ENCODE measurements at regions not wholly inside any gene's neighbourhood (a gene's known extent, or its start where the extent isn't known, plus 50 kb on each side); places are given as distances from the start of the nearest gene placed in this dataset.

GRCh38 chr12:126198966-126199692, 1133.9 kb downstream of the AACS start:
- no peaks in the 10 kb centered on the region for H3K9me3 ChIP-seq
- no peaks in the 10 kb centered on the region for H4K20me1 ChIP-seq
- H3K4me3 ChIP-seq = no peak overlapping the region
- H3K27ac ChIP-seq = no peak overlapping the region
- H3K27me3 ChIP-seq = no peaks in the 10 kb centered on the region
- no peaks in the 10 kb centered on the region for H3K36me3 ChIP-seq
- H3K9ac ChIP-seq = no peak overlapping the region
- H3K4me2 ChIP-seq = no peak overlapping the region
- no peak for TF ChIP-seq Cebpa-rat (IDR thresholded peaks at IDR 0.05)
- peaks cover 6% of the 10 kb centered on the region; the same call in 1 of the 2 replicates for H3K4me1 ChIP-seq

GRCh38 chr12:126201981-126202537, 1136.8 kb downstream of the AACS start:
- Histone ChIP-seq H3K4me2 (0 out of 2 replicates have a peak overlapping the region, but pooled peaks have one; percentile 5), H3K36me3 (no peaks in the 10 kb centered on the region), H3K27me3 (no peaks in the 10 kb centered on the region), H3K9ac (no peak overlapping the region), H3K4me3 (no peak overlapping the region), H4K20me1 (no peaks in the 10 kb centered on the region), H3K9me3 (no peaks in the 10 kb centered on the region), H3K27ac (no peak overlapping the region), H3K4me1 (no peaks in the 10 kb centered on the region)
- no peak for TF ChIP-seq Cebpa-rat (IDR thresholded peaks at IDR 0.05)

- no peaks in the 10 kb centered on the region for H4K20me1 ChIP-seq
- no peaks in the 10 kb centered on the region for H3K27me3 ChIP-seq
- H3K4me1 ChIP-seq = no peaks in the 10 kb centered on the region
- H3K4me3 ChIP-seq = no peak overlapping the region
- TF ChIP-seq Cebpa-rat (IDR thresholded peaks at IDR 0.05) = no peak
- no peaks in the 10 kb centered on the region for H3K36me3 ChIP-seq
- H3K4me2 ChIP-seq = no peak overlapping the region
- no peak overlapping the region for H3K27ac ChIP-seq
- no peaks in the 10 kb centered on the region for H3K9me3 ChIP-seq
- no peak overlapping the region for H3K9ac ChIP-seq
Measured at GRCh38 chr12:126204326-126204725, 1139.1 kb downstream of the AACS start.

GRCh38 chr12:126210026-126210425, 1144.8 kb downstream of the AACS start:
- TF ChIP-seq Cebpa-rat (IDR thresholded peaks at IDR 0.05) = no peak
- no peaks in the 10 kb centered on the region for H3K4me1 ChIP-seq
- no peak overlapping the region for H3K4me3 ChIP-seq
- no peak overlapping the region for H3K4me2 ChIP-seq
- H3K36me3 ChIP-seq = no peaks in the 10 kb centered on the region
- H3K9ac ChIP-seq = no peak overlapping the region
- no peaks in the 10 kb centered on the region for H3K9me3 ChIP-seq
- no peak overlapping the region for H3K27ac ChIP-seq
- H4K20me1 ChIP-seq = no peaks in the 10 kb centered on the region
- H3K27me3 ChIP-seq = no peaks in the 10 kb centered on the region

GRCh38 chr12:126210448-126210847, 1145.2 kb downstream of the AACS start:
- no peak overlapping the region for H3K4me3 ChIP-seq
- no peaks in the 10 kb centered on the region for H3K9me3 ChIP-seq
- no peak overlapping the region for H3K9ac ChIP-seq
- H3K27ac ChIP-seq = no peak overlapping the region
- H3K4me2 ChIP-seq = no peak overlapping the region
- H4K20me1 ChIP-seq = no peaks in the 10 kb centered on the region
- no peak for TF ChIP-seq Cebpa-rat (IDR thresholded peaks at IDR 0.05)
- H3K27me3 ChIP-seq = no peaks in the 10 kb centered on the region
- no peaks in the 10 kb centered on the region for H3K4me1 ChIP-seq
- no peaks in the 10 kb centered on the region for H3K36me3 ChIP-seq

GRCh38 chr12:126212824-126213223, 1147.6 kb downstream of the AACS start:
- H3K27ac ChIP-seq = no peak overlapping the region
- H3K4me3 ChIP-seq = no peak overlapping the region
- H3K4me1 ChIP-seq = no peaks in the 10 kb centered on the region
- TF ChIP-seq Cebpa-rat (IDR thresholded peaks at IDR 0.05) = no peak
- no peaks in the 10 kb centered on the region for H3K9me3 ChIP-seq
- H3K36me3 ChIP-seq = no peaks in the 10 kb centered on the region
- no peaks in the 10 kb centered on the region for H3K27me3 ChIP-seq
- H3K9ac ChIP-seq = no peak overlapping the region
- H4K20me1 ChIP-seq = no peaks in the 10 kb centered on the region
- H3K4me2 ChIP-seq = no peak overlapping the region

GRCh38 chr12:126218697-126219096, 1153.5 kb downstream of the AACS start:
- H3K36me3 ChIP-seq = no peaks in the 10 kb centered on the region
- H3K27ac ChIP-seq = no peak overlapping the region
- no peak overlapping the region for H3K9ac ChIP-seq
- H4K20me1 ChIP-seq = no peaks in the 10 kb centered on the region
- H3K27me3 ChIP-seq = no peaks in the 10 kb centered on the region
- H3K4me1 ChIP-seq = no peaks in the 10 kb centered on the region
- TF ChIP-seq Cebpa-rat (IDR thresholded peaks at IDR 0.05) = no peak
- no peak overlapping the region for H3K4me2 ChIP-seq
- H3K4me3 ChIP-seq = no peak overlapping the region
- H3K9me3 ChIP-seq = no peaks in the 10 kb centered on the region

- no peak overlapping the region for H3K4me3 ChIP-seq
- H3K36me3 ChIP-seq = no peaks in the 10 kb centered on the region
- H4K20me1 ChIP-seq = no peaks in the 10 kb centered on the region
- no peaks in the 10 kb centered on the region for H3K9me3 ChIP-seq
- no peak overlapping the region for H3K9ac ChIP-seq
- H3K4me1 ChIP-seq = no peaks in the 10 kb centered on the region
- no peak overlapping the region for H3K27ac ChIP-seq
- TF ChIP-seq Cebpa-rat (IDR thresholded peaks at IDR 0.05) = no peak
- no peaks in the 10 kb centered on the region for H3K27me3 ChIP-seq
- no peak overlapping the region for H3K4me2 ChIP-seq
Measured at GRCh38 chr12:126219139-126219538, 1153.9 kb downstream of the AACS start.

- Histone ChIP-seq H3K9me3 (no peaks in the 10 kb centered on the region), H3K27ac (no peak overlapping the region), H3K4me2 (no peak overlapping the region), H3K27me3 (no peaks in the 10 kb centered on the region), H3K9ac (no peak overlapping the region), H4K20me1 (no peaks in the 10 kb centered on the region), H3K4me3 (no peak overlapping the region), H3K36me3 (no peaks in the 10 kb centered on the region), H3K4me1 (no peaks in the 10 kb centered on the region)
- TF ChIP-seq Cebpa-rat (IDR thresholded peaks at IDR 0.05) = no peak
Measured at GRCh38 chr12:126219654-126220279, 1154.5 kb downstream of the AACS start.

GRCh38 chr12:126224032-126224431, 1158.8 kb downstream of the AACS start:
- Histone ChIP-seq H4K20me1 (no peaks in the 10 kb centered on the region), H3K4me2 (no peak overlapping the region), H3K27me3 (no peaks in the 10 kb centered on the region), H3K27ac (no peak overlapping the region), H3K9me3 (peaks cover 8% of the 10 kb centered on the region; the same call in 1 of the 2 replicates), H3K4me1 (no peaks in the 10 kb centered on the region), H3K9ac (no peak overlapping the region), H3K36me3 (no peaks in the 10 kb centered on the region), H3K4me3 (no peak overlapping the region)
- no peak for TF ChIP-seq Cebpa-rat (IDR thresholded peaks at IDR 0.05)
